ENCODE measurements at regions not wholly inside any gene's neighbourhood (a gene's known extent, or its start where the extent isn't known, plus 50 kb on each side); places are given as distances from the start of the nearest gene placed in this dataset.

GRCh38 chr5:155299386-155300005, 285.9 kb downstream of the KIF4B start:
- DNase-seq = no peak

- no peak for DNase-seq
Measured at GRCh38 chr5:155303120-155303519, 289.6 kb downstream of the KIF4B start.

- no peak for DNase-seq
Measured at GRCh38 chr5:155307229-155307628, 293.7 kb downstream of the KIF4B start.

GRCh38 chr5:155308289-155308688, 294.7 kb downstream of the KIF4B start:
- no peak for DNase-seq

GRCh38 chr5:155309021-155309746, 295.6 kb downstream of the KIF4B start:
- DNase-seq = no peak

GRCh38 chr5:155311721-155312120, 298.2 kb downstream of the KIF4B start:
- DNase-seq = no peak

GRCh38 chr5:155313518-155313917, 300.0 kb downstream of the KIF4B start:
- DNase-seq = no peak

- DNase-seq = no peak
Measured at GRCh38 chr5:155316070-155316714, 302.6 kb downstream of the KIF4B start.

- no peak for DNase-seq
Measured at GRCh38 chr5:155332618-155333017, 319.1 kb downstream of the KIF4B start.

GRCh38 chr5:155342956-155343355, 329.4 kb downstream of the KIF4B start:
- no peak for DNase-seq

GRCh38 chr5:155343468-155343867, 329.9 kb downstream of the KIF4B start:
- no peak for DNase-seq

- no peak for DNase-seq
Measured at GRCh38 chr5:155353231-155353630, 339.7 kb downstream of the KIF4B start.

GRCh38 chr5:155366096-155366495, 352.5 kb downstream of the KIF4B start:
- no peak for DNase-seq

- DNase-seq = no peak
Measured at GRCh38 chr5:155367841-155368240, 354.3 kb downstream of the KIF4B start.

GRCh38 chr5:155368490-155368889, 354.9 kb downstream of the KIF4B start:
- no peak for DNase-seq

GRCh38 chr5:155380480-155380879, 366.9 kb downstream of the KIF4B start:
- DNase-seq = no peak

- no peak for DNase-seq
Measured at GRCh38 chr5:155381654-155382053, 368.1 kb downstream of the KIF4B start.

GRCh38 chr5:155389498-155389897, 375.9 kb downstream of the KIF4B start:
- DNase-seq = no peak

GRCh38 chr5:155394727-155395126, 381.2 kb downstream of the KIF4B start:
- DNase-seq = no peak

GRCh38 chr5:155402927-155403640, 389.5 kb downstream of the KIF4B start:
- DNase-seq = no peak

- DNase-seq = no peak
Measured at GRCh38 chr5:155406815-155407214, 393.3 kb downstream of the KIF4B start.

- DNase-seq = no peak
Measured at GRCh38 chr5:155408465-155408864, 394.9 kb downstream of the KIF4B start.

GRCh38 chr5:155416765-155417164, 403.2 kb downstream of the KIF4B start:
- no peak for DNase-seq
